Stimulated activated CD4-positive, alpha-beta T cell treated with anti-CD3 and anti-CD28 coated beads, Interleukin-2, amount 100 ng/mL, for 24 hours (primary cell): ENCODE measurements at regions not wholly inside any gene's neighbourhood (a gene's known extent, or its start where the extent isn't known, plus 50 kb on each side); places are given as distances from the start of the nearest gene placed in this dataset.

ENCODE experiments used
- DNase-seq, 2 donors: peaks; one replicate each; pipeline ENCODE4 v3.0.0-alpha.2; 2020

DNA sequence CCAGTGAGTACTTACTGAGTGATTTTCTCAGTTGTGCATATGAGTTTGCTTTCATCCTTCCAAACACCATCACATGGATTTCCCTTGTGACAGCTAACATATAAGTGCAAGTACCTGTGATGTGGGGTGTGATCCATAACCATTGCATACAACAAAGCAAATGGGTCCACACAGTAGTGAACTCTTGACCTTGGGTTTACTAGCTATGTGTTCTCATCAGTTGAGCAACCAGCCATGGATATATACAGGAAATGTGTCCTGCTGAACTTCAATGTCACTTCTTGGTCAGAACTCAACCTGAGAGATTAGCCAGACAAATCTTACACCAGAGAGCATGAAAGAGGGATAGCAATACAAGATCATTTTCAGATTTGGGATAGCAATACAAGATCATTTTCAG, 420.9 kb upstream of the KCNH7 start:
- no peak for DNase-seq

DNA sequence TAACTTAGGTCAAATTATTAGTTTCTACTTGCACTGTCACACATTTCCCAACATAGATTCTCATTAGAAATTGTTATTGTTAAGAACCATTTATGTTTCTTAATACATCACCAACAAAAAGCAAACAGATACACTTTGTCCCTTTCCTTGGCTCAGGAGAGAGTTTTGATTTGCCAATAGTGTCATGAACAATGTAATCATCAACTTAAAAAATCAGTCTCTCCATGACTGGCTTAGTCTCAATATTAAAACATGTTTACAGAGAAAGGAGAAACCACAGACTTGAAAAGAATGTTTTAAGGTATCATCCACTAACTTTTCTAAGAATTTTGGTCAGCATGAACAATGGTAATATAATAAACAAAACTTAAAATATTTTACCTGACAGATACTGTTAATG, 416.5 kb upstream of the KCNH7 start:
- no peak for DNase-seq

DNA sequence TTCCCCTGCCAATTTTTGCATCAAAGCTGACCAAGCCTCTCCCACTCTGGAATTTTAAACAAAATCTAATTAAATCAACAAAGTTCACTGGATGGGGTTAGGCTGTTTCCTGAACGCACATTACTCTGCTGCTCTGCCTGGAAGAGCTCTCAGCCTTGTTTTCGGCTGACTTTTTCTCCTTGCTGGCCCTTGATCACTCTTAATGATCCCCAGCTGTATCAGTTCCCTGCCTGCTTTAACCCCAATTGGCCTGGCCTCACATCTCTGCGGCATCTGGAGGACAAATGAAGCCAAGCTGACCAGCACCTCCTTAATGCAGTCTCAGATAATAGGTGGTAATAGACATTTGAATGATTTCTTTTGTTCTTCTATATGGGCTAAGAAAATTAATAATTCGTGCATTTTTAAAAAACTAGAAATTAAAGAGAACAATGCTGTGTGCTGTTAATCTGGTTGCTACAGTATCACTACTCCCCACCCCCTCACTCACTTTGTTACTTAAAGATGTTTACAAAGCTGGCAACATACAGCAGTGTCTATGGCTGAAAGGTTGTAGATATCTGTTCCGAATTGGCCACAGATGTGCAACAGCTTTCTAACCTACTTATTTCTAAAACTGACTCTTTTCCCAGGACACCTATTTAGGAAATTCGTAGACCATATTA, 415.2 kb upstream of the KCNH7 start:
- DNase-seq, result no peak

GRCh38 chr2:163252199-163252598, 413.6 kb upstream of the KCNH7 start:
- no peak for DNase-seq

DNA sequence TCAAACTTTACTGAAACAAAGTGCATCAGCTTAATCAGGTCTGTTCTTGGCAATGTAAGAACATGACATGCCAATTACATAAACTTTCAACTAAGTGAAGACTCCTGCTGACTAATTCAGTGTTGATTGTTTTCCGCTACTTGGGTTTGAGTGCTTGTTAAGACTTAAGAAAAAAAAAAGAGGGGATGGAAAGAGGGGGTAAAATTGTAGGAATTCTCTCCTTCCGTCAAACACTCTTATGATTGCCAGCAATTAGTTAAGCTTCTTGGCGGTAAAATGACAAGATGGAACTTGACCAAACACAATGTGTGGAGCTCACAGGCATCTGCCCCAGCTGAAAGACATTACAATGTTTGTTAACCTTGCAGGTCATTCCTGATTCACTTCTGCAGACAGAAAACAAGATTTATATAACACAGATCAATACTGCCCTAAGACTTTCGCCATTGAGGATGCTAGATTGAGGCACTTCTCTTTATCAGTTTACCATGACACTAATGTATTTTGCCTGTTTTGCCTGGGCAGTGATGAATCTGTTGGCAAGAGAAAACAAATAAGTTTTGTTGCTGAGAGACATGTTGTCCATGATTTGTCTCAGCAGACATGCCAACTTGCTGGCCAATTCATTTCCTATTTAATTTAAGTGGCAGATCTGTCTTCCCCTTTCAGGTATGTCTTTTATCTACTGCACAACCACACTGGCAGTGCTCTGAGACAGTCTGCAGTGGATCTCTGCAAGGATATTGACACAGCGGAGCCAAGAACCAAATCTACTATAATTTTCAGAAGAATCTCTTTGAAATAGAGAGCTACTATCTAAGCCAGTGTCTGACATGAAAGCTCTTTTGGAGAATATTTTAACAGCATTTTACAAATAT, 410.0 kb upstream of the KCNH7 start:
- DNase-seq, result no peak

DNA sequence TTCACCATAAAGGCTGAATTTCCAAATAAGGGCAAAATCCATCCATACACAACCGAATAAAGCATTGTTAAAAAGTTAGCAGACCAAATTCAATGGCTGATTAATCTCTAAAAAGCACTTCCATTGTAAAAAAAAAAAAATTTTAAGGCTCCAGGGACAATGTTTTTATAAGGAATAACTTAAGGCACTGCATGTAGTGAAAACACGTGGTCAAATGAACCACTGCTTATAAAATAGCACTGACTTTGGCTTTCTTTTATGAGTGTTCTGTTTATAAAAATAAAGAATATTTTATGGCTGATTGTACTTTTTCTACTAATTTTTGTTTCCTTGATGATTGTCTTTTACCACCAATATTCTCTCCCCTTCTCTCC, 409.3 kb upstream of the KCNH7 start:
- no peak for DNase-seq

- DNase-seq, result no peak
These were observed 408.7 kb upstream of the KCNH7 start for GRCh38 chr2:163247156-163247846.

GRCh38 chr2:163246135-163246534, 407.6 kb upstream of the KCNH7 start:
- no peak for DNase-seq

GRCh38 chr2:163236553-163236952, 398.0 kb upstream of the KCNH7 start:
- DNase-seq, result no peak

GRCh38 chr2:163231666-163232065, 393.1 kb upstream of the KCNH7 start:
- no peak for DNase-seq

- no peak for DNase-seq
These were observed 375.1 kb upstream of the KCNH7 start for GRCh38 chr2:163213661-163214081.

DNA sequence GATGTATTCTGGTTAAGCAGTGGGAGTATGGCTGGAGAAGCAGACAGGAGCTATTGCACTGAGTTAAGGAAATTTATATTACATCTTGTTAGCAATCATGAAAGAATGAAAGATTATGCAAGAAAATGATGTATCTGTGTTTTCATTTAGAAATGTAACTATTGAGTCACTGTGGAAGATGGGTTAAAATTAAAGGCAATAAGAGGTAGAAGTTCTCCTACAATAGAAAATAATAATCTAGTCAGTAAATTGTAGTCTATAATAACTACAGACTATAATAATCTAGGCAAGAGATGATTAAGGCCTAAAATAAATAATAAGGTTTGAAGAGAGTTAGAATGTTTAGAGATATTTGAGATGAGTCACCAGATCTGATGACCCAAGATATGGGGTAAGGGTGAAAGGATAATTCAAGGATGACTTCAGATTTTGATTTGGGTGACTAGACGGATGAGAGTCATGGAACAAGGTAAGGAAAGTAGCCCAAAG, 371.9 kb upstream of the KCNH7 start:
- DNase-seq, result no peak

DNA sequence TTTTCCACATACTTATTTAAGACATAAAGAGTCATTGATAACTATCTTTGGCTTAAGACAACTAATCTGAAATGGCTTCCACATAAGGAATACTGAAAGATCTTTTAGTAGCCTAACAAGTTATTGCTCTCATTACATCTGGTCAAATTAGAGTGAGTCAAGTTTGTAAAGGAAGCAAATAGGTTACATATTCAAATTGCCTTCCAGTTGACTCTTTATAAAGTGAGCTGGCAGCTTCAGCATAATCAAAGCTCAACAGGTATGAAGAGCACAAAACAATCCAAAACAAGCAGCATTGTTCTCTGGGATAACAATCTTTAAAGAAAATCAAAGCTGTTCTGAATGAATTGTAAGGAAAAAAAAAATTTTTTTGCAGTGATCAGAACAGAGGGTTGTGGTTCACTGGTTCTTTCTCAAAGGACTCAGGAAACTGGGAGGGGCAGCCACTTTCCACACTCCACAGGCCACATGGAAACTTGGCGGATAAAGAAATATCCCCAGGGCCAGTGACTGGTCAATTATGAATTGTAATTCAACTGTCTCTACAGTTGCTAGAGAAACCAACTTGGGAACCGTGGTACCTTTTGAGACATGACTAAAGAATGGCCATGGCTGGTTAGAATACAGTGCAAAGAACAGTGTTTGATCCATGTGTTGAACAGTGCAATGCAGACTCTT, 369.3 kb upstream of the KCNH7 start:
- DNase-seq, result no peak

- no peak for DNase-seq
These were observed 367.2 kb upstream of the KCNH7 start for GRCh38 chr2:163205589-163206254.

DNA sequence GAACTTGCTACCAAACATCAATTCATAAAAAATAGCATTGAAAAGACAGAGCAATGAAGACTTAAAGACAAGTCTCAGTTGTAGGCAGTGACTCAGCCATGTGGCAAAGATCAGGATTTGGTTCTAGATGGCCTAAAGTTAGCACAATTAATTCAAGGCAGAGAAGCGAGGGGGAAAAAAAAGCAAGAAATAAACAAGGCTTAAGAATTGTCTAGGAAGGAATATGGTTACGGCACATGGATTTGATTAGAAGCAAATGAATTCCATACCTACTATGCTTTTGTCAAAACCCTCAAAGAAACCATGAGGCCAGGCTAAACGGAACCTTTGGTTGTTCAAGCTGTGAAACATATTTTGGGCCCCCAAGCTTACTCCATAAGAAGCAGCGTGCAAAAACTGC, 362.2 kb upstream of the KCNH7 start:
- no peak for DNase-seq

- no peak for DNase-seq
These were observed 360.4 kb upstream of the KCNH7 start for GRCh38 chr2:163198972-163199371.

DNA sequence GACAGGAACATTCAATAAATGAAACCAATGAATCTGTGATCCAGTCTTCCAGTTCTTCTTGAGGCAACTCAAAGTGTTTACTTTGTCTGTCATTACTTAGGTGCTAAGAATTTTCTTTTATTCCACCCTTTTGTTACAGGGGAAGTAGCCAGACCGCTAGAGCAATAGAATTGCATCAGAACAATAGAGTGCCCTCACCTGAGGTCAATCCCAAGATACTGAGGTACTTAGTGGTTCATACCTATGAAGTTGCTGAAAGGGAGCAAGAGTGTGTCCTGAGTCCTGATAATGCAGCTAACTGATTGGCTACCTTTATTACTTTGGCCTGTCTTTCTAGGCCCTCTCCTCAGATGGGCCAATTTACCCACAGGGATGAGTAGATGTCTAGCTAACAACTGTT, 359.4 kb upstream of the KCNH7 start:
- DNase-seq, result no peak

DNA sequence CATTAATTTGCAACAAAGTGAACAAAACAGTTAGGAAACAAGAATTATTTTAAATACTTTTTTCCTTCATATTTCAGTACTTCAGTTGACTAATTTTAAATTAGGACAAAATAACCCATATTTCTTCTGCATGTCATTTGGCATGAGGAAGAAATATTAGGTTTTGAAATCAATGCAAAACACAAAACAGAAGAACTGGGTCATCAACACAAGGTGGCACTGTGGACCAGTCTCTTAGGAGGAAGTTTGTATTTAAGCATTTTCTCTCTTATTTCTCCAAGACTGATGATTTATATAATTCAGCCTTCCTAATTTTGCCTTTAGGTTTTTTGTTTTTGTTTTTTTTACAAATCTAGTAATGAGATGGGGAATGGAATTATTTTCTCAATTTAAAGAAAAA, 352.8 kb upstream of the KCNH7 start:
- DNase-seq, result no peak

DNA sequence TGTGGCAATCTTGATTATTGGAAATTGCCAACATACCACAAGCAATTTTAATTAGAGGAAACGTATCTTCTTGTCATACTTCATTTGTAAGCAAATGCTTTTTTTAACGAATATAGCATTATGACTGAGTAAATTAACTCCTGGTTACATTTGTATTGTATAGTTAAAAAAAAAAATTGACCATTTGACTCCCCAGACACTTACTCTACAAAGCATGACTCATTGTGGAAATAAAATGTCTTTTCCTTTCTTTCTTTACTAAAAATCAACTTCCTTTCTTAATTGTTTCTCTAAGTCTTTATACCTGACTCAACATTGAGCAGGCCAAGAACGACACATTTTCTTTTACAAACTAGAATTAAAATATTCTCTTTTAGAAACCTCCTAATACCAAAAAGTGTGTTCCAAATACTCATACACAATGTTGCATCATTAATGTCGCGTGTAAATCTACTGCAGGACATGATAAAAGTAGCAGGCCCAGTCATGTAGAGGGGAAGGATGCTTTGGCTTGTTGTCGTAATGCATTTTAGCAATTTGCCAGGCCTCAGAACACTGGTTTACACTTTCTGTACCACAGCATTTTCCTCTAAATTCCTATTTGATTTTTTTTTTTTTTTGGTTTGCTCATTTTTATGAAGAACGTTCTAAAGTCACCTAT, 349.6 kb upstream of the KCNH7 start:
- no peak for DNase-seq

DNA sequence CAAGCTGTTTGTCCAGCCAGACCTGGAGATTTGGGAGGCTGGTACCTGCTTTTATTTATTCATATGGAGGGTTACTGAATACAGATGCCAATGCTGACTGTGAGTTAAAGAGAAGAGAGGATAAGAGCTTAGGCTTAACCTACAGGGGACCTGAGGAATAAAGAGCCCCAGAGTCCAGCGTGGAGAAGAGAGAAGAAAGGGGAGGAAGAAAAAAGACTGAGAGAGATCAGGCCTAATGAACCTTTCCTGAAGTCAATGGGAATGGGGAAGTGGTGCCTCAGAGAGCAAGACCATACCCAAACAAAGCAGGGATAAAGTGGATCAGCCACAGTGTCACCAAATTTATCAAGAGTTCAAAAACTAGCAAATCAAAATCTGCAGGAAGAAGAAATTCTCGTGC, 348.6 kb upstream of the KCNH7 start:
- no peak for DNase-seq

DNA sequence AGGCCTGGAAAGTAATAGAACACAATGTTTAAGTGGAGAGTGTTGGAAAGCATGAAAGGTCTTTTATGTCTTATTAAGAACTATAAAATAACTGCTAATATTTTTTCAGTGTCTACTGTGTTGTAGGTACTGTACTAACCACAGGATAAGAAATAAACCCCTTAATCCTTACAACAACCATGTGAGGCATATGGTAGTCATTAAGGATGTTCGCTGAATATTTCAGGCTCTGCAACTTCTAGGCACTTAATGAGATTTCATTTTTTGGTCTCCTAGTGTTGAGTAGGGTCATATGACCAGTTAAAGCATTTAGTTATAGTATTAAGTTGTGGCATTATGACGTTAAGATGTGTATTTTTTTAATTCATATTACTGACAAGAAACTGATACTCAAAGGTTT, 346.6 kb upstream of the KCNH7 start:
- DNase-seq, result no peak

DNA sequence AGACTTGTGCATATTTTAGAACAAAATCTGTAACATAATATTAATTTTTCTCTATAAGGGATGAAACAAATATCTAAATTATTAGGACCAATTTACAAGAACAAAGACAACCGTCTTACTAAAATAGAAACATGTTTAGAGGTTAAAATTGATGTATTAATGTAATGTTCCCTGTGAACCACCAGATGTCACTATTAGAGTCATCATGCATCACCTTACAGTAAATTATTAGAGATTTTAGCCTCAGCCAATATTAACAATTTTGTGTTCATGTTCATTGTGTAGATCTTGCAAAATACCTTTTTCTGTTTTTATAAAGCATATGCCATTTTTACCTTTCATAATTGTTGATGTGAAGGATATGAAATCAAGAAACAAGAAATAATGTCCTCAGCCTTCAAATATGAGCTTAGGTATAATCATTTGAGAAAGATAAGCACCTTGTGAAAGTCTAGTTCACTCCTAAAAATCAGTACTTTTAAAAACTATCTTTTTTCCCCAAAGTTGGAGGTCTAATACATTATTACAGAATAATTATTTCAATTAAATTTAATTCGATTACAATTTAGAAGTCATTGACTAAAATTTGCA, 344.3 kb upstream of the KCNH7 start:
- DNase-seq, result no peak
